PC-3 (cell line): ENCODE measurements at regions not wholly inside any gene's neighbourhood (a gene's known extent, or its start where the extent isn't known, plus 50 kb on each side); places are given as distances from the start of the nearest gene placed in this dataset.

Experiments
- ATAC-seq: fragments of 200-7000 bp; cut with Tn5 transposase; 2 replicates; pipeline ENCODE4 v1.9.1; 2020; ENCODE audit warnings: mild to moderate bottlenecking, moderate library complexity
- BruUV-seq: library from RNA; stranded (reverse); fragments of 400-500 nt; replicated peaks from 2 replicates; lab custom pipeline; 2021; lab: Mats Ljungman, UMichigan
- CTCF ChIA-PET: fragments of 300-600 bp; sonication (Branson Sonifier 250); formaldehyde crosslinking; loops from one replicate; lab custom pipeline; 2022; ENCODE audit warnings: antibody characterized with exemption; lab: Charles Lee
- POLR2A ChIA-PET: fragments of 300-600 bp; sonication (Branson Sonifier 250); formaldehyde crosslinking; loops from one replicate; lab custom pipeline; 2022; ENCODE audit warnings: antibody characterized with exemption; ENCODE audit not compliant: unreplicated experiment; lab: Charles Lee
- DNase-seq: peaks from one replicate; pipeline ENCODE4 v3.0.0-alpha.2; 2015
- H2AFZ ChIP-seq: fragments of 300-600 bp; sonication (generic); 2 replicates; pipeline ENCODE4 v1.6.0; 2016; ENCODE audit warnings: antibody characterized with exemption, low read length
- H3F3A ChIP-seq: fragments of 300-600 bp; sonication (generic); one replicate; pipeline ENCODE4 v1.6.0; 2017; ENCODE audit warnings: antibody characterized with exemption, low read length, control low read depth, mild to moderate bottlenecking; ENCODE audit not compliant: unreplicated experiment
- H3K27ac ChIP-seq: fragments of 300-600 bp; sonication (generic); 2 replicates; pipeline ENCODE4 v1.5.1; 2016; ENCODE audit warnings: mild to moderate bottlenecking, low read length
- H3K27me3 ChIP-seq: fragments of 300-600 bp; sonication (generic); 2 replicates; pipeline ENCODE4 v1.6.1; 2016; ENCODE audit warnings: low read length, mixed read lengths
- H3K36me3 ChIP-seq: fragments of 300-600 bp; sonication (generic); 2 replicates; pipeline ENCODE4 v1.6.1; 2016; ENCODE audit warnings: low read depth, mixed run types, low read length, mixed read lengths
- H3K4me1 ChIP-seq: fragments of 300-600 bp; sonication (generic); 2 replicates; pipeline ENCODE4 v1.5.1; 2016; ENCODE audit warnings: low read length; ENCODE audit not compliant: insufficient read depth
- H3K4me2 ChIP-seq: fragments of 300-600 bp; sonication (generic); 2 replicates; pipeline ENCODE4 v1.6.0; 2016; ENCODE audit warnings: low read length
- H3K4me3 ChIP-seq: fragments of 300-600 bp; sonication (generic); 2 replicates; pipeline ENCODE4 v1.5.1; 2016; ENCODE audit warnings: mild to moderate bottlenecking, low read length, mixed read lengths
- H3K79me2 ChIP-seq: fragments of 300-600 bp; sonication (generic); 2 replicates; pipeline ENCODE4 v1.6.1; 2017; ENCODE audit warnings: low read length, mixed read lengths
- H3K9ac ChIP-seq: fragments of 300-600 bp; sonication (generic); 2 replicates; pipeline ENCODE4 v1.6.0; 2016; ENCODE audit warnings: mild to moderate bottlenecking, low read length
- H3K9me2 ChIP-seq: fragments of 300-600 bp; sonication (generic); replicated peaks from 2 replicates; pipeline ENCODE4 v1.6.1; 2016; ENCODE audit warnings: mixed run types, low read length, mixed read lengths
- H3K9me3 ChIP-seq: fragments of 300-600 bp; sonication (generic); 2 replicates; pipeline ENCODE4 v1.6.1; 2016; ENCODE audit warnings: low read length, mixed read lengths
- H4K20me1 ChIP-seq: fragments of 300-600 bp; sonication (generic); 2 replicates; pipeline ENCODE4 v1.6.1; 2016; ENCODE audit warnings: low read length, mixed read lengths
- CTCF ChIP-seq: fragments of 300-600 bp; sonication (generic); conservative IDR thresholded peaks from 2 replicates; pipeline ENCODE4 v1.5.1; 2017; ENCODE audit warnings: antibody characterized with exemption, low read depth, mild to moderate bottlenecking, low read length
- EZH2 ChIP-seq: fragments of 300-600 bp; sonication (generic); IDR thresholded peaks from one replicate; pipeline ENCODE4 v1.6.1; 2017; ENCODE audit warnings: antibody characterized with exemption, mild to moderate bottlenecking, low read length; ENCODE audit not compliant: unreplicated experiment
- EZH2phosphoT487 ChIP-seq: fragments of 300-600 bp; sonication (generic); IDR thresholded peaks from 2 replicates; pipeline ENCODE4 v1.6.1; 2018; ENCODE audit warnings: mild to moderate bottlenecking, antibody characterized with exemption, low read length, borderline replicate concordance
- intact Hi-C: fragments of 100-400 bp; cut with micrococcal nuclease; formaldehyde crosslinking; loops from 2 replicates; pipeline ENCODE4 v1.9.0; 2023

- ATAC-seq, result no peak
- POLR2A ChIA-PET, result no interaction called here
- intact Hi-C loops, result no loop called here
These were observed 56.0 kb downstream of the EN1 start for GRCh38 chr2:118791483-118791882.

GRCh38 chr2:118786746-118787145 is 60.7 kb downstream of the EN1 start:
- H3K36me3 ChIP-seq, result no peaks in the 10 kb centered on the region
- no peak for TF ChIP-seq EZH2phosphoT487
- no peaks in the 10 kb centered on the region for H3K79me2 ChIP-seq
- ATAC-seq (no peak), DNase-seq (no peak)
- no peak overlapping the region for H2AFZ ChIP-seq
- peaks cover 12% of the 10 kb centered on the region; the same call in 1 of the 2 replicates for H3K27me3 ChIP-seq
- H3K4me3 ChIP-seq, result no peak overlapping the region
- H3K27ac ChIP-seq, result no peak overlapping the region
- no peaks in the 10 kb centered on the region for H3K9me2 ChIP-seq
- no peaks in the 10 kb centered on the region for H4K20me1 ChIP-seq
- no peaks in the 10 kb centered on the region for H3K9me3 ChIP-seq
- no TSS peak for BruUV-seq
- intact Hi-C loops, result no loop called here
- no peaks in the 10 kb centered on the region for H3F3A ChIP-seq
- no peak overlapping the region for H3K9ac ChIP-seq
- CTCF ChIA-PET, result no interaction called here
- POLR2A ChIA-PET, result no interaction called here
- no peaks in the 10 kb centered on the region for H3K4me1 ChIP-seq
- no peak overlapping the region for H3K4me2 ChIP-seq

More at GRCh38 chr2:118791483-118791882, 56.0 kb downstream of the EN1 start:
- no peak overlapping the region for H3K4me2 ChIP-seq
- H3K9me3 ChIP-seq, result no peaks in the 10 kb centered on the region
- no TSS peak for BruUV-seq
- no peak overlapping the region for H3K4me3 ChIP-seq
- H3K27ac ChIP-seq, result no peak overlapping the region
- H3K4me1 ChIP-seq, result 0 out of 2 replicates have a peak, but pooled peaks cover 3% of the 10 kb centered on the region
- H4K20me1 ChIP-seq, result no peaks in the 10 kb centered on the region
- no peak overlapping the region for H2AFZ ChIP-seq
- H3K9me2 ChIP-seq, result no peaks in the 10 kb centered on the region
- DNase-seq, result no peak
- no peaks in the 10 kb centered on the region for H3K36me3 ChIP-seq
- H3K9ac ChIP-seq, result no peak overlapping the region
- no peaks in the 10 kb centered on the region for H3K79me2 ChIP-seq
- H3F3A ChIP-seq, result no peaks in the 10 kb centered on the region
- CTCF ChIA-PET, result no interaction called here
- TF ChIP-seq EZH2, result no peak
- no peak for TF ChIP-seq EZH2phosphoT487
- no peak for TF ChIP-seq CTCF
- H3K27me3 ChIP-seq, result peaks cover 14% of the 10 kb centered on the region; the same call in 1 of the 2 replicates

- Histone ChIP-seq H3K36me3 (no peaks in the 10 kb centered on the region), H3K9ac (no peak overlapping the region), H3F3A (no peaks in the 10 kb centered on the region), H3K27me3 (peaks cover 12% of the 10 kb centered on the region; the same call in 1 of the 2 replicates), H3K79me2 (no peaks in the 10 kb centered on the region), H3K27ac (no peak overlapping the region), H3K4me3 (no peak overlapping the region), H2AFZ (no peak overlapping the region), H3K9me3 (no peaks in the 10 kb centered on the region), H3K4me2 (no peak overlapping the region), H4K20me1 (no peaks in the 10 kb centered on the region), H3K9me2 (no peaks in the 10 kb centered on the region), H3K4me1 (no peaks in the 10 kb centered on the region)
- CTCF ChIA-PET, result no interaction called here
- POLR2A ChIA-PET, result no interaction called here
- TF ChIP-seq EZH2 (no peak), EZH2phosphoT487 (no peak), CTCF (no peak)
- intact Hi-C loops, result no loop called here
- DNase-seq (no peak), ATAC-seq (no peak)
- BruUV-seq, result no TSS peak
These were observed 62.6 kb downstream of the EN1 start for GRCh38 chr2:118784860-118785259.
